ENCODE measurements at regions not wholly inside any gene's neighbourhood (a gene's known extent, or its start where the extent isn't known, plus 50 kb on each side); places are given as distances from the start of the nearest gene placed in this dataset.

DNA sequence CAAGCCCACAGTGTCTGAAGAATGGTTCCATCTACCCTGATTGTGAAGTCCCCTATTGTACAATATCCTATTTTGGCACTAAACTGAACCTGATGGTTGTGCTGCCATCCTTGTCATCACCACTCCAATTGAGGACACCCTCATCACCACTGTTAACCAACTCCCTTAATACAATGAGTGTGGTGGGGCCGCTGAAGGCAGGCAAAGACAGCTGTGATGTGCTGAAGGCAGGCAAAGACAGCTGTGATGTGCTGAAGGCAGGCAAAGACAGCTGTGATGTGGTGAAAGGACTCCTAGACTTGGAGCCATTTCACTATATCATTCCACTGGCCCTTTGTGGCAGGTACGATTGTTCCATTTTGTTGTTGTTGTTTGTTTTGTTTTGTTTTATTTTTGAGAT lies 481.6 kb downstream of the SOX6 start:
- H3K4me1 ChIP-seq: no peaks in the 10 kb centered on the region
- DNase-seq: no peak
- no peaks in the 10 kb centered on the region for H3K27me3 ChIP-seq (ENCODE audit: low read depth)
- no peaks in the 10 kb centered on the region for H3K9me3 ChIP-seq
- no peaks in the 10 kb centered on the region for H3K36me3 ChIP-seq
- TF ChIP-seq CTCF (IDR thresholded peaks at IDR 0.05): no peak
- ATAC-seq: no peak
- no peak overlapping the region for H3K27ac ChIP-seq
- intact Hi-C loops (cut with DNase I): no loop called here
- H3K4me3 ChIP-seq: no peak overlapping the region

GRCh38 chr11:15875393-15875792 lies 481.0 kb downstream of the SOX6 start:
- Histone ChIP-seq H3K4me1 (no peaks in the 10 kb centered on the region), H3K27me3 (ENCODE audit: low read depth) (no peaks in the 10 kb centered on the region), H3K36me3 (no peaks in the 10 kb centered on the region), H3K4me3 (no peak overlapping the region), H3K9me3 (no peaks in the 10 kb centered on the region), H3K27ac (no peak overlapping the region)
- DNase-seq: no peak
- TF ChIP-seq CTCF (IDR thresholded peaks at IDR 0.05): no peak
- intact Hi-C loops (cut with DNase I): no loop called here
- ATAC-seq: no peak

GRCh38 chr11:15875943-15876342 lies 480.4 kb downstream of the SOX6 start:
- no peak overlapping the region for H3K27ac ChIP-seq
- no peak for TF ChIP-seq CTCF (IDR thresholded peaks at IDR 0.05)
- ATAC-seq: no peak
- H3K36me3 ChIP-seq: no peaks in the 10 kb centered on the region
- no peaks in the 10 kb centered on the region for H3K27me3 ChIP-seq (ENCODE audit: low read depth)
- intact Hi-C loops (cut with DNase I): no loop called here
- H3K9me3 ChIP-seq: no peaks in the 10 kb centered on the region
- H3K4me1 ChIP-seq: no peaks in the 10 kb centered on the region
- H3K4me3 ChIP-seq: no peak overlapping the region
- DNase-seq: no peak

DNA sequence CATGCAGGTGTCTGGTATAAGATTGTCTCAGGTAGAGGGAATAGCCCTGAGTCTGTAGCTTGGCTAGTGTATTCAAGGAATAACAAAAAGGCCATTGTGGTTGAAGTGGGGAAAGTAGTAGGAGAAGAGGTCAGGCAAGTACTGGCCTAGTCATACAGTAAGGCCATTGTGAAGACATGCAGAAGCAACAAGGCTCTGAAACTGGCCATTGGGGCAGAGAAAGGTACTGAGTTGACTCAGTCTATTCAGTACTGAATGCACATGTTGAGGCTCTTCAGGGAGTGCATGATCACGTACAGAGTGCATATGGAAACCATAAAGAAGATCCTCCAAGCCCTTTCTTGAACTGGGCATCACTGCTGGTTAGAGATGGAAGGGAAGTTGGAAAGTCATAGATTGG lies 477.6 kb downstream of the SOX6 start:
- ATAC-seq (no peak), DNase-seq (no peak)
- TF ChIP-seq CTCF (IDR thresholded peaks at IDR 0.05): no peak
- H3K4me1 ChIP-seq: no peaks in the 10 kb centered on the region
- no peak overlapping the region for H3K27ac ChIP-seq
- no peaks in the 10 kb centered on the region for H3K9me3 ChIP-seq
- H3K27me3 ChIP-seq (ENCODE audit: low read depth): no peaks in the 10 kb centered on the region
- H3K4me3 ChIP-seq: no peak overlapping the region
- no peaks in the 10 kb centered on the region for H3K36me3 ChIP-seq
- intact Hi-C loops (cut with DNase I): no loop called here

GRCh38 chr11:15880291-15880690 lies 476.1 kb downstream of the SOX6 start:
- intact Hi-C loops (cut with DNase I): no loop called here
- Histone ChIP-seq H3K27ac (no peak overlapping the region), H3K4me1 (no peaks in the 10 kb centered on the region), H3K36me3 (no peaks in the 10 kb centered on the region), H3K27me3 (ENCODE audit: low read depth) (no peaks in the 10 kb centered on the region), H3K9me3 (no peaks in the 10 kb centered on the region), H3K4me3 (no peak overlapping the region)
- TF ChIP-seq CTCF (IDR thresholded peaks at IDR 0.05): no peak
- ATAC-seq (no peak), DNase-seq (no peak)

DNA sequence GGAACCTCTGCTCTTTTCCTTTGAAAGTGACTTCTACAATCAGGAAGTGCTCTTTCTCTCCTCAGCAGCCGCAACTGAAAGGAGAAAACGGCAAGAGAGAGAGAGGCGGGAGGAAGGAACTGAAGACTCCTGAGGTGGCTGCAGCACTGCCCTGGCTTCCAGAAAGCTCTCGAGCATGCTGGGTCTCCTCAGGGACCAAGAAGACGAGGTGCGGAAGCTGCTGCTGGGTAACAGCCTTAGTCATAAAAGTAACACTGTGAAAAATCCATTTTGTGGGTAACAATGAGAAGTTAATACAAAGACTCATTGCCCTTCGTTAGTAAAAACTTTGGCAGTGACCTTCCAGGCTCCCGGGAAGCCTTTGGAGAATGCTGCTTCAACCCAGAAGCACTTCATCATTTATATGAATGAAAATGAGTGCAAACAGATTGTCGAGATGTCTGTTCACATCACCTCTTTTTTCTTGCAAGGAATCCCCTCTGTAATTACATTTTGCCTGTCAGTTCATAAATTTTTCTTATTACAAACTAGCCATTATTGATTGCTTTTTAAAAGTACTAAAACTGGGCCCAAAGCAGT lies 473.4 kb downstream of the SOX6 start:
- Histone ChIP-seq H3K27ac (no peak overlapping the region), H3K36me3 (no peaks in the 10 kb centered on the region), H3K4me1 (no peaks in the 10 kb centered on the region), H3K4me3 (no peak overlapping the region), H3K9me3 (no peaks in the 10 kb centered on the region), H3K27me3 (ENCODE audit: low read depth) (no peaks in the 10 kb centered on the region)
- intact Hi-C loops (cut with DNase I): no loop called here
- ATAC-seq: no peak
- no peak for DNase-seq
- TF ChIP-seq CTCF (IDR thresholded peaks at IDR 0.05): no peak

Data from lower lobe of right lung (tissue), 2 donors.